ENCODE measurements at regions not wholly inside any gene's neighbourhood (a gene's known extent, or its start where the extent isn't known, plus 50 kb on each side); places are given as distances from the start of the nearest gene placed in this dataset.

DNA sequence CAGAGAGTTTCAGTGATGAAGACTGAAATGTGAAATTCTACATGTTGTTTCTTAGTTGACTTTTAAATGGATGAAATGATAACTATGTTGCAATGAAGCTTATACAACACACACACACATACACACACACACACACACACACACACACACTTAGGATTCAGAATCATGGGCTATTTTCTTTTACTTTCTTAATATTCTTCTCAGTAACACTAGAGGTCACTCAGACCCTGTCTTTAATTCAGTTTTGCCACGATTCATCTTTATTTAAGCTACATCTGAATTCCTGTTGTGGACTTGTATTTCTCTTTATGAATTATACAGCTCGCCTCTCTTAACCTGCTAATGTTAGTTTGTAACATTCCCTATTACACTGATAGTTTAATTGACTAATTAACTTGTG, 109.6 kb upstream of the GOT2 start:
- Histone ChIP-seq H2AFZ (ENCODE audit: low read length) (no peak overlapping the region), H3K9ac (ENCODE audit: low read length) (no peak overlapping the region), H3K4me2 (ENCODE audit: low read length) (no peak overlapping the region), H3K9me2 (replicated peaks; ENCODE audit: low read length) (no peaks in the 10 kb centered on the region), H4K20me1 (ENCODE audit: low read length) (no peaks in the 10 kb centered on the region), H3K27ac (ENCODE audit: low read length) (no peak overlapping the region), H3K4me1 (ENCODE audit: insufficient read depth, low read length) (no peaks in the 10 kb centered on the region), H3K79me2 (ENCODE audit: low read length) (no peaks in the 10 kb centered on the region), H3K9me3 (ENCODE audit: low read length) (no peaks in the 10 kb centered on the region), H3F3A (ENCODE audit: low read length, unreplicated experiment) (no peaks in the 10 kb centered on the region), H3K36me3 (ENCODE audit: low read depth, low read length) (no peaks in the 10 kb centered on the region), H3K4me3 (ENCODE audit: low read length) (no peak overlapping the region), H3K27me3 (ENCODE audit: low read length) (peaks cover 15% of the 10 kb centered on the region; the same call in 1 of the 2 replicates)
- no TSS peak for BruUV-seq (replicated peaks)
- DNase-seq = peak; percentile 35
- TF ChIP-seq, protein P1, sequence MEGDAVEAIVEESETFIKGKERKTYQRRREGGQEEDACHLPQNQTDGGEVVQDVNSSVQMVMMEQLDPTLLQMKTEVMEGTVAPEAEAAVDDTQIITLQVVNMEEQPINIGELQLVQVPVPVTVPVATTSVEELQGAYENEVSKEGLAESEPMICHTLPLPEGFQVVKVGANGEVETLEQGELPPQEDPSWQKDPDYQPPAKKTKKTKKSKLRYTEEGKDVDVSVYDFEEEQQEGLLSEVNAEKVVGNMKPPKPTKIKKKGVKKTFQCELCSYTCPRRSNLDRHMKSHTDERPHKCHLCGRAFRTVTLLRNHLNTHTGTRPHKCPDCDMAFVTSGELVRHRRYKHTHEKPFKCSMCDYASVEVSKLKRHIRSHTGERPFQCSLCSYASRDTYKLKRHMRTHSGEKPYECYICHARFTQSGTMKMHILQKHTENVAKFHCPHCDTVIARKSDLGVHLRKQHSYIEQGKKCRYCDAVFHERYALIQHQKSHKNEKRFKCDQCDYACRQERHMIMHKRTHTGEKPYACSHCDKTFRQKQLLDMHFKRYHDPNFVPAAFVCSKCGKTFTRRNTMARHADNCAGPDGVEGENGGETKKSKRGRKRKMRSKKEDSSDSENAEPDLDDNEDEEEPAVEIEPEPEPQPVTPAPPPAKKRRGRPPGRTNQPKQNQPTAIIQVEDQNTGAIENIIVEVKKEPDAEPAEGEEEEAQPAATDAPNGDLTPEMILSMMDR (conservative IDR thresholded peaks at IDR 0.05; ENCODE audit: low read depth, low read length) = peak; percentile 43; the same call in 1 of the 2 replicates
- TF ChIP-seq EZH2 (IDR thresholded peaks at IDR 0.05; ENCODE audit: low read length, unreplicated experiment) = no peak
- POLR2A ChIA-PET (ENCODE audit: unreplicated experiment) = no interaction called here
- ATAC-seq = no peak
- intact Hi-C loops (cut with micrococcal nuclease) = no loop called here
- CTCF ChIA-PET = no interaction called here

DNA sequence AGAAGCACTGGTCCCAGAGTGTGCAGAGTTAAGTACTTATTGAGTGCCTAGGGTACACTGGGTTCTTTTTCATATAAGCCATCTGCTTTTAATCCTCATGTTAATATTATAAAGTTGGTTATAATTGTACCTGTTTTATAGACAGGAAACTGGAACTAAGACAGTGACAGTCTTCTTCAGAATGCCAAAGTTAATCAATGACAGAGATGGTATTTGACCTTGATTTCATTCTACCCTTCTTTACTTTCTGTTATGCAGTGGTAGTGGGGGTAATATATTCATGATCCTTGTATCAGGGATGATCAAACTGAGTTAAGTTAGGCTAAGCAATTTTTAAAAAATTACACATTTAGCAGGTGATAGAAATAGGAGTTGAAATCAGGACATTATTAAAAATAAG, 108.6 kb upstream of the GOT2 start:
- Histone ChIP-seq H3K9me3 (ENCODE audit: low read length) (no peaks in the 10 kb centered on the region), H4K20me1 (ENCODE audit: low read length) (no peaks in the 10 kb centered on the region), H3K27me3 (ENCODE audit: low read length) (peaks cover 15% of the 10 kb centered on the region; the same call in 1 of the 2 replicates), H3K4me3 (ENCODE audit: low read length) (no peak overlapping the region), H2AFZ (ENCODE audit: low read length) (no peak overlapping the region), H3K27ac (ENCODE audit: low read length) (no peak overlapping the region), H3K9me2 (replicated peaks; ENCODE audit: low read length) (no peaks in the 10 kb centered on the region), H3F3A (ENCODE audit: low read length, unreplicated experiment) (no peaks in the 10 kb centered on the region), H3K79me2 (ENCODE audit: low read length) (no peaks in the 10 kb centered on the region), H3K4me1 (ENCODE audit: insufficient read depth, low read length) (no peaks in the 10 kb centered on the region), H3K4me2 (ENCODE audit: low read length) (no peak overlapping the region), H3K9ac (ENCODE audit: low read length) (no peak overlapping the region), H3K36me3 (ENCODE audit: low read depth, low read length) (no peaks in the 10 kb centered on the region)
- ChIA-PET CTCF (no interaction called here), POLR2A (ENCODE audit: unreplicated experiment) (no interaction called here)
- DNase-seq (no peak), ATAC-seq (no peak)
- BruUV-seq (replicated peaks) = no TSS peak
- TF ChIP-seq, protein P1 (conservative IDR thresholded peaks at IDR 0.05; ENCODE audit: low read depth, low read length) = no peak
- TF ChIP-seq EZH2phosphoT487 (IDR thresholded peaks at IDR 0.05; ENCODE audit: borderline replicate concordance, low read length) (no peak), EZH2 (IDR thresholded peaks at IDR 0.05; ENCODE audit: low read length, unreplicated experiment) (no peak)
- intact Hi-C loops (cut with micrococcal nuclease) = no loop called here

DNA sequence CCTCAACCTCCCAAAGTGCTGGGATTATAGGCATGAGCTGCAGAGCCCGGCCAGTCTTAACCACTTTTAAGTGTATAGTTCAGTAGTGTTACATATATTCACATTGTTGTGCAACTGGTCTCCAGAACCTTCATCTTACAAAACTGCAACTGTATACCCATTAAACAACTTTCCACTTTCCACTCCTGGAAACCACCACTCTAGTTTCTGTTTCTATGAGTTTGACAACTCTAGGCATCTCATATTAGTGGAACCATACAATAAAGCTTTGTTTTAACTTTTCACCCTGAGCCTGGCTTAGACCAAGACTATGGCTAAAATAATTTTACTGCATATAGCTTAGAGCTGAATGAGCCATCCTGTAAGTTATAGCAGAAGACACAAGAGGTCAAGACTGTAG, 108.0 kb upstream of the GOT2 start:
- CTCF ChIA-PET = no interaction called here

More for the DNA sequence above, 108.0 kb upstream of the GOT2 start:
- H4K20me1 ChIP-seq (ENCODE audit: low read length) = no peaks in the 10 kb centered on the region
- no peaks in the 10 kb centered on the region for H3K36me3 ChIP-seq (ENCODE audit: low read depth, low read length)
- no TSS peak for BruUV-seq (replicated peaks)
- H3K9ac ChIP-seq (ENCODE audit: low read length) = no peak overlapping the region
- no peaks in the 10 kb centered on the region for H3K9me2 ChIP-seq (replicated peaks; ENCODE audit: low read length)
- H3K27ac ChIP-seq (ENCODE audit: low read length) = no peak overlapping the region
- no peaks in the 10 kb centered on the region for H3K4me1 ChIP-seq (ENCODE audit: insufficient read depth, low read length)
- ATAC-seq (no peak), DNase-seq (no peak)
- TF ChIP-seq EZH2 (IDR thresholded peaks at IDR 0.05; ENCODE audit: low read length, unreplicated experiment) (no peak), EZH2phosphoT487 (IDR thresholded peaks at IDR 0.05; ENCODE audit: borderline replicate concordance, low read length) (no peak)
- TF ChIP-seq, protein P1 (conservative IDR thresholded peaks at IDR 0.05; ENCODE audit: low read depth, low read length) = no peak
- H3K27me3 ChIP-seq (ENCODE audit: low read length) = peaks cover 12% of the 10 kb centered on the region; the same call in 1 of the 2 replicates
- H3F3A ChIP-seq (ENCODE audit: low read length, unreplicated experiment) = no peaks in the 10 kb centered on the region
- POLR2A ChIA-PET (ENCODE audit: unreplicated experiment) = no interaction called here
- H3K79me2 ChIP-seq (ENCODE audit: low read length) = no peaks in the 10 kb centered on the region
- no peaks in the 10 kb centered on the region for H3K9me3 ChIP-seq (ENCODE audit: low read length)
- H3K4me2 ChIP-seq (ENCODE audit: low read length) = no peak overlapping the region
- no peak overlapping the region for H3K4me3 ChIP-seq (ENCODE audit: low read length)
- H2AFZ ChIP-seq (ENCODE audit: low read length) = no peak overlapping the region
- intact Hi-C loops (cut with micrococcal nuclease) = no loop called here

Data from PC-3 (cell line).